DMS53 (cell line): ENCODE measurements at regions not wholly inside any gene's neighbourhood (a gene's known extent, or its start where the extent isn't known, plus 50 kb on each side); places are given as distances from the start of the nearest gene placed in this dataset.
"Not testable (repeated sequence)": the region's sequence is repeated elsewhere in the genome, so short reads cannot be mapped to it uniquely, and the experiment has no call there.

ENCODE experiments used
- DNase-seq: peaks from one replicate; lab custom pipeline; 2025; lab: John Stamatoyannopoulos, UW

DNA sequence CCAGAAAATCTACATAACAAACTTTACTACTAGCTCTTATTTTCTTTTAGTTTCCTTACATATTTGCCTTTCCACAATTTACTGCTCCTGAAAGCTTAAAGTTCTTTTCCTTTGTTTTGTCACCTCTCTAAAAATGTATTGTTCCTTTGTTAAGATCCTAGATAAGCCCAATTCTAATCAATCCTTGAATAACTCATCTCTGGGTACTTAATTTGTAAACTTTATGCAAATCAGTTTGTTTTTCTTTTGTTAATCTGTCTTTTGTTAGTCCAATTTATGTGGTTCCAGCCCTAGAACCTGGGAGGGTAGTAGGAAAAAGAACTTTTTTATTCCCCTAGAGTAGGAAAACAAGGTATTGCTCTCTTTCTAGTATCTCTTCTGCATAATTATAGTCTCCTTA lies 444.7 kb downstream of the PCDH10 start:
- DNase-seq: no peak

GRCh38 chr4:133592591-133592990 lies 443.5 kb downstream of the PCDH10 start:
- no peak for DNase-seq

DNA sequence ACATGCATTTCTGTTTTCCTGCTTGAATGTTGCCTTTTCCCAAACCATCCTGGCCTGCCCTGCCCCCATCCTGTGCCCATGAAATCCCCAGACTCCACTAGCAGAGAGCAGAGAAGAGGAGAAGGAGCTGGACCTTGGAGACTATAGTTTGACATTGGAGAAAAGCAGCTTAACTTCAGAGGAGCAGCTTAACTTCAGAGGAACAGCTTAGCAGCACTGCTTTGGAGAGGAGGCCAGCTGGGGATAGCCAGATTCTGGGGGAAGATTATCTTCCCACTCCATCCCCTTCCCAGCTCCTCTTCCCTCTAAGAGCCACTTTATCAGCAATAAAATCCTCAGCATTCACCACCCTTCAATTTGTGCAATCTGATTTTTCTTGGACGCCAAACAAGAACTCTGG lies 443.0 kb downstream of the PCDH10 start:
- no peak for DNase-seq

DNA sequence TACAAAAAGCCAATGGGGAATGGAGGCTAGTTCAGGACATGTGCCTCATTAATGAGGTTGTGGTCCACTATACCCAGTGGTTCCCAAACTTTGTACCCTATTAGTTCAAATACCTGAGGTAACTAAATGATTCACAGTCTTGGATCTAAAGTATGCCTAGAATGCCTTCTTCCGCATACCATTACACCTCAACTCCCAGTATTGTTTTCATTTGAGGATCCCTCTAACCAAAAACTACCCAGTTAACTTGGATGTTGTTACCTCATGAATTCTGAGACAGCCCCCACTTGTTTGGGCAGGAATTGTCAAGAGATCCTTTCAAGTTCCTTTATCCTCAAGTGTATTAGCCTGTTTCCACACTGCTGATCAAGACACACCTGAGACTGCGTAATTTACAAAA lies 439.2 kb downstream of the PCDH10 start:
- DNase-seq: no peak

- no peak for DNase-seq
These were observed 436.2 kb downstream of the PCDH10 start for GRCh38 chr4:133585323-133585722.

DNA sequence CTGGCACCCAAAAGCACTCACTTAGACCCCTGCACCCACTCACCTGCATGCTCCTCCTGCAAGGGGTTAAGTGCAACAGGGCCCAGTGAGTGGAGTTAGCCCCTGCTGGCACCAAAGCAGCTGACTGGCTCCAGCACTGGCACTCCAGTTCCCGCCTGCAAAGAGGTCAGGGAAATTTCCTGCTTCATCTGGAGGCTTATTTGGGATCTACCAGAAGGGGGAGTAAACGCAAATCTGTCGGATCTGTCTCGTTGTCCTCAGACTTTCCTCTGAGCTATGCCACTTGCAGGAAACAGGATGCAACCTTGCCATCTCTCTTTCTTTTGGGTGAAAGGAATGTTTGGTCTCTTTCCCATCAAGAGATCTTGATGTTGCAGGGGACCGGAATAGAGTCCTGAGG lies 435.6 kb downstream of the PCDH10 start:
- peak; percentile 7 for DNase-seq

GRCh38 chr4:133581996-133582619 lies 433.0 kb downstream of the PCDH10 start:
- DNase-seq: no peak

GRCh38 chr4:133574248-133574647 lies 425.2 kb downstream of the PCDH10 start:
- no peak for DNase-seq

- DNase-seq: peak; percentile 40
These were observed 416.3 kb downstream of the PCDH10 start for GRCh38 chr4:133565379-133565778.

DNA sequence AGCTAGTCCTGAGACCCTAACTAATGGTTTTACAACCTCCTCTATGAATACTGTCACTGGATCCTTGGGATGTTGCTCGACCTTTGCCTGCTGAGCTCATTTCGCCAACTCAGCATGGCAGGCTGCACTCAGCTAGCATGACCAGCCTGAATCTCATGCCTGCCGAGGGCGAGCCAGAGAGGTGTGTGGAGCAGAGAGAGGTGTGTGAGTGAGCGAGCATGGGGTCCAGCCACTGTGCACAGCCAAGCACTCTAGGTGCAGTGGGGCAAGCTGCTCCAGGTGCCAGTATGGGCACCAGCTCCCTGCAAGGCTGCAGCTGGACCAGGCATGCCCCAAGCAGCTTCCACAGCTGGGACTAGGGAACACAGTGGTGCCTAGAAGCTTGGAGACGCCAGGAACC lies 410.9 kb downstream of the PCDH10 start:
- DNase-seq: no peak

DNA sequence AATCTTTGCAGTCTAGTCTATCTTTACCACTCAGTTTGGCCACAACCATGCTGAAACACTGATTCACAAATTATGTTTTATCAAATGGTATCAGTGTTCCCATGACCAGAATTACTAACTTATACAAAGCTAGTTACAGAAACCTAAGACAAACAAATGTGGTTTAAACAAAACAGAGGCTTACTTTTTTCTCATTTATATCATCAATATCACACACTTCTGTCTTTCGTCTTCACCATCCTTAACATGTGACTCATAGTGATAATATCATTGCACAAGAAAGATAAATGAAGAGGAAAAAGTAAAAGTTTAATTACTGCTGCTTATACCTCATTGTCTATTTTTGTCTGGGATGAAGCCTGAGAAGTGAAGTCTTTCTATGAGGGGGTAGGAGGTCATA lies 406.6 kb downstream of the PCDH10 start:
- DNase-seq: no peak

DNA sequence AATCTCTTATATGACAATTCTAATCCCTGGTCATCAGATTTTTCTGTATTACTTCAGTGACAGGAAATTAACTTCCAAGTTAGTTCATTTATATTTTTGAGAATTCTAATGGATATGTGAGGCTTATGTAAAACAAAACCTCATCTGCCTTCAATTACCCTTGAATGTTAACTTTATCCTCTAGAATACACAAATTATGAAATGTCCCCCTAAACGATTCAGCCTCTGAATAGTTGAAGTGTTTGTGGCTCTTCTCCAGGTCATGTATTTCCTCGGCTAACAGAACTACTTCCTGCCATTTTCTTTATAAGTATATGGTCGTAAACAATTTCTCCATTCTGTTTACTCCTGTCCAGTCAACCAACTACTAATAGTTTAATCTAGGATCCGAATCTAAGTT lies 401.3 kb downstream of the PCDH10 start:
- DNase-seq: no peak

DNA sequence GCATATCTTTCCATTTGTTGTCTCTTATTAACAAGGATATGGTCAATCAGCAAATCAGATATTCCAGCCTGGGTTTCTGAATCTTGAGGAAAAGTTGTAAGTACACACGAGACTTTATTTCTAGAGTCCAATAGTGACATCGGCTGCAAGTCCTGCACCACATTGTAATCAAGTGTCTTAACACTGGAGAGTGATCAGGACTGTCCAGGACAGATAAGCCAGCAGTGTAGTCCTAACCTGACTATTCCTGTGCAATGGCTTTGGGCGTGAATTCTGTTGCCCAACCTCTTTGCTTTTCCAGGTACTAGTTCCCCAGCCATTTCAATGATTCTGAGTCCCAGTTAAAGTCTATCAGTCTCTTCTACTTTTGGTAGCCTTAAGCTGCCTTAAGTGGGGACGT lies 395.0 kb downstream of the PCDH10 start:
- DNase-seq: no peak

DNA sequence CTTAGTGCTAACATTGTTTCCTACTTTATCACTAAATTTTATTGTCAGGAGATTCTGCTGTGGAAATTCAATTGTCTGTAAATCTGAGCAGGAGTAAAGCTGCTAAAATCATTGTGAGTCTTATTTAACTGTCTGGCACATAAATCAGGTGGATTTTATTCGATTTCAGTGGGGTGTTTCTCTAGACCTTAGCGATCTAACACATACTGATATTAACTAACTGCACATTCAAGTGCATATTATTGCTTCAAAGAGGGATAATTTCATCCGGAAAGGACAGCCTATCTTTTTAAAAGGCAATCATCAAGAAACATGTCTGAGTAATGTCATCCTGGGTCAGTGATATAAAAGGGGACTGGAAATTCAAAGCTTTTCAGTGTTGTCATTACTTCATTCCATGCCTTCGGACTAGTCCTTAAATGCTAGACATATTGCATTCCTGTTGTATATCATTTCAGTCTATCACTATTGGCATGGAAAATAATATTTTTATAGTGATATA lies 388.7 kb downstream of the PCDH10 start:
- DNase-seq: no peak

DNA sequence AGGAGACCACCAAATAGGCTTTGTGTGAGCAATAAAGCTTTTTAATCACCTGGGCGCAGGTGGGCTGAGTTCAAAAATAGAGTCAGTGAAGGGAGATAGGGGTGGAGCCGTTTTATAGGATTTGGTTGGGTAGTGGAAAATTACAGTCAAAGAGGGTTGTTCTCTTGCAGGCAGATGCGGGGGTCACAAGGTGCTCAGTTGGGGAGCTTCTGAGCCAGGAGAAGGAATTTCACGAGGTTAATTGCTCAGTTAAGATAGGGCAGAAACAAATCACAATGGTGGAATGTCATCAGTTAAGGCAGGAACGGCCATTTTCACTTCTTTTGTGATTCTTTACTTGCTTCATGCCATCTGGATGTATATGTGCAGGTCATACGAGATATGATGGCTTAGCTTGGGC lies 385.1 kb downstream of the PCDH10 start:
- not testable (repeated sequence) for DNase-seq

DNA sequence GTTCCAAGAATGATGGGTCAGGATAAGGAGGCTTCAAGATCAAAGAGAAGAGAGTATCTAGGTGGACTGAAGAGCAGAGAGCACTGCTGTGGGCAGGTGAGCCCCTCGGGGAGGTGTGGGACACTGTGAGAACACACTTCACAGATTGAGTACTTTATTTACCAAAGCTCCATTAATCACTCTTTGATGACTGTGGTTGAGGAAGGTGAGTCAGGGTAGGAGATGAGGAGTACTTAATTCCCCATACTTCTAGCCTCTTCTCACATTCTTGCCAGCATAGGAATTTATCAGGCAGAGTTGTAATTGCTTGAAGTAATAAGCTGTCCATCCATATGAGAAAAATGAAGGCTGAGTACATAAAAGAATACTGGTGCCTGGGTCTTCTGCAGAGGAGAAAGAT lies 375.3 kb downstream of the PCDH10 start:
- peak; percentile 7 for DNase-seq

DNA sequence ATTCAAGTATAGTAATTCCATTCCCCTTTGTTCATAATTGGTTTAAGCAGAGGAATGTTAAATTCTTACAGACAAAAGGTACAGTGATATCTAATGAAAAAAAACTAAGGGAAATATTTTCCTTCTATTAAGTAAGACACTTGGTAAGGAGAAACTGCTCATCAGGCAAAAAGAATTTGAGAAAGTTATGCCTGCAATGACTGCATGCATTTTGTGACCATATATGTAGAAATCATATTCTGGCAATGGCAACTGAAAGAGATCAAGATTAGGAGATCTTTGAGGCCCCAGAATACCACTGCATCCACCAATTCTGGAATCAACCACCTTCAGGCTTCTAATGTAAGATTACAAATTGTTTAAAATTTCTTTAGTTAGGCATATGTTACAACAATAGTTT lies 364.8 kb downstream of the PCDH10 start:
- no peak for DNase-seq

DNA sequence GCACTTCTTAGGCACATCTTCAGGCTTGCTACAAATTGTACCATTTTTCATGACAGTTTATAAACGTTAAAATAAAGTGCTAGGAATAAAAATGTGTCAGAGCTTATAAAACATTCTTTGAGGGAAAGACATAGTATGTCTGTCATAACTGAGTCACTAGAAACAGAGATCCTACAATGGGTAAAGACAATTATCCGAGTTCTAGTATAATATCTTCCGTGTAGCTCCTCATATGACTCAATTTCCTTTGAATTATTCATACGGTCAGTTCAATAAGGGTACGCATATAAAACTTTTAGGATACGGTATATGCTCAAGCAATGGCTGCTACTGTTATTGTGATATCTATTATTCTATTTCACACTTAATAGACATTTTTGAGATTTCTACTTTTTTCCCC lies 349.1 kb downstream of the PCDH10 start:
- no peak for DNase-seq

DNA sequence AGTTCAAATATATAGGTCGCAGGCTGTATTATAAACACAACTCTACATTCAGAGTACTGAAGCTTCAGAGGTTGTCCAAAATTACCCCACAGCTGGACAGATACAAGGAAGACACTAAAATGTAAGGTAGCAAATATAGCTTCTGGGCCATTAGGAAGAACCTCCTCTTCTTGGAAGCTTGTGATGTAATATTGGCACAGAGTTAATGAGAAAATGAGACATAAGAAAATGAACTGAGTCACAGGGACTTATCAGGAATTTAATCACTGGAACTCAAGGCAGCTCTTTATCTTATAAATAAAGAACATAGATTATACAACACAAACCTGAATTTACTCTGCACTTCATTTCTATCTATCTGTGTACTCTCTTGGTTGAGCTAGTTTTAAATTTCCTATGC lies 344.7 kb downstream of the PCDH10 start:
- DNase-seq: peak; percentile 18

DNA sequence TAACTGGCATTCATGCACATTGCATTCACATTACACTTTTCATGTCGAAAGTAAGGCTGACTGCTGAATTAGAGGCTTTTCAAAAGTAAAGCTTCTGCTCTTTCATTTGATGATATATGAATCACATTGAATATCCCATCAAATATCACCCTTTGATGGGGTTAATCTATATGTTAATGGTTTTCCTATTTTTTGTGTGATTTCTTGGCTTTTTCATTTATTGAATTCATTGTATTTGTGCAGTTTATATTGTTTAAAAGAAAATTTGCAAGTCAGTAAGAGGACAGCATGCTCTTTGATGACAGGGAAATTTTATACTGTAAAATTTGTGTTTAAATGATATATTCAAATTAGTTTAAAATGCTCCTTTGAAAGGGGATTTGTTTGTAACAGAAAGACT lies 344.1 kb downstream of the PCDH10 start:
- no peak for DNase-seq

- no peak for DNase-seq
These were observed 335.2 kb downstream of the PCDH10 start for GRCh38 chr4:133484287-133484686.

GRCh38 chr4:133483600-133484246 lies 334.6 kb downstream of the PCDH10 start:
- DNase-seq: peak; percentile 67

- no peak for DNase-seq
These were observed 327.0 kb downstream of the PCDH10 start for GRCh38 chr4:133476063-133476462.

DNA sequence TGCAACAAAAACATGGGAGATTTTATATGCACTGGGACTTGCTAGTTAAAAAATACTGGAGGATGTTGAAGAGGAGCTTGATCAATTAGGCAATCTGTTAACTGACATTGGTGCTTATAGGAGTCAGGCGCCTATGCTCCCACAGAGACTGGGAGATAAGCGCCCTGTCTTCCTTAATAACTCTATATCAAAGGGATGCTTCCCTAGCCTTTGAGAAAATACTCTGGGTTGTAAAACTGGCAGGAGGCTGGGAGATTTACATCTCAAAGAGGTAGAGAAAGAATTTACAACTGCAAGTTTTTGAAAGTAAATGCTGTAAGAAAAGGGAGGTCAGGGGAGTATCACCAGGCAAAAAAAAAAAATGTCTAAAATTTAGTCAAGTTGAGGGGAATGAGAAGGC lies 325.4 kb downstream of the PCDH10 start:
- DNase-seq: no peak
